Progenitor cell of endocrine pancreas (in vitro differentiated cells): ENCODE measurements at regions not wholly inside any gene's neighbourhood (a gene's known extent, or its start where the extent isn't known, plus 50 kb on each side); places are given as distances from the start of the nearest gene placed in this dataset.

Source experiments
- DNase-seq: peaks from one replicate; pipeline ENCODE4 v3.0.0; 2021; ENCODE audit warnings: low spot score; ENCODE audit not compliant: unreplicated experiment
- H3K27ac Mint-ChIP-seq: 2 replicates; pipeline ENCODE4 v1.8.0; 2021; ENCODE audit warnings: mild to moderate bottlenecking, moderate library complexity, mixed read lengths
- H3K27me3 Mint-ChIP-seq: 2 replicates; pipeline ENCODE4 v1.8.0; 2021; ENCODE audit warnings: mixed read lengths
- H3K36me3 Mint-ChIP-seq: 2 replicates; pipeline ENCODE4 v1.8.0; 2022; ENCODE audit warnings: mixed read lengths; ENCODE audit not compliant: insufficient read depth
- H3K4me1 Mint-ChIP-seq: 2 replicates; pipeline ENCODE4 v1.8.0; 2021; ENCODE audit warnings: low read depth, mixed read lengths
- H3K4me3 Mint-ChIP-seq: 2 replicates; pipeline ENCODE4 v1.8.0; 2021; ENCODE audit warnings: low read depth, mild to moderate bottlenecking, moderate library complexity, mixed read lengths
- H3K9me3 Mint-ChIP-seq: 2 replicates; pipeline ENCODE4 v1.8.0; 2021; ENCODE audit warnings: low read depth, mixed read lengths
- TF ChIP-seq, protein P1 (sequence below): fragments of 200-600 bp; sonication (generic); IDR thresholded peaks from one replicate; pipeline ENCODE4 v1.5.0; 2021; ENCODE audit warnings: antibody characterized with exemption, mild to moderate bottlenecking; ENCODE audit not compliant: unreplicated experiment

DNA sequence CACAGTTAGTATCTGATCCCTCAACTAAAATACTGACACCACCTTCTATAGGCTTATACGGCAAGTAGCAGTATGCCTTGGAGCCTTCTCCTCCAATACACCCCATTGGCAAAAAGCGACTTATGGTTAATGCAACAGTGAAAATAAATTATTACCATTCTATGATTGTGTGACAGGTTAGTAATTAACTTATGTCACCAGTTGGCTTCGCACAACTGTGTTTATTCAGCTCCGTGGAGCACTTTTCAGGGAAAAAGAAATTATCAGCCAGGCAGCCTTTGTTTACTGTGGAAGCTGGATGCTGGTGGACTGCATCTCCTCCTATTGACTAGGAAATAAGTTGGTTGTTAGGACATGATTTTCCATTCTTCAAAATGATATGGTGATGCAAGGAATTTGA lies 833.8 kb upstream of the RBFOX1 start:
- H3K4me3 Mint-ChIP-seq, result no peak overlapping the region
- no peak for DNase-seq
- TF ChIP-seq, protein P1, sequence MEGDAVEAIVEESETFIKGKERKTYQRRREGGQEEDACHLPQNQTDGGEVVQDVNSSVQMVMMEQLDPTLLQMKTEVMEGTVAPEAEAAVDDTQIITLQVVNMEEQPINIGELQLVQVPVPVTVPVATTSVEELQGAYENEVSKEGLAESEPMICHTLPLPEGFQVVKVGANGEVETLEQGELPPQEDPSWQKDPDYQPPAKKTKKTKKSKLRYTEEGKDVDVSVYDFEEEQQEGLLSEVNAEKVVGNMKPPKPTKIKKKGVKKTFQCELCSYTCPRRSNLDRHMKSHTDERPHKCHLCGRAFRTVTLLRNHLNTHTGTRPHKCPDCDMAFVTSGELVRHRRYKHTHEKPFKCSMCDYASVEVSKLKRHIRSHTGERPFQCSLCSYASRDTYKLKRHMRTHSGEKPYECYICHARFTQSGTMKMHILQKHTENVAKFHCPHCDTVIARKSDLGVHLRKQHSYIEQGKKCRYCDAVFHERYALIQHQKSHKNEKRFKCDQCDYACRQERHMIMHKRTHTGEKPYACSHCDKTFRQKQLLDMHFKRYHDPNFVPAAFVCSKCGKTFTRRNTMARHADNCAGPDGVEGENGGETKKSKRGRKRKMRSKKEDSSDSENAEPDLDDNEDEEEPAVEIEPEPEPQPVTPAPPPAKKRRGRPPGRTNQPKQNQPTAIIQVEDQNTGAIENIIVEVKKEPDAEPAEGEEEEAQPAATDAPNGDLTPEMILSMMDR, result no peak
- peaks cover 10% of the 10 kb centered on the region for H3K4me1 Mint-ChIP-seq
- no peaks in the 10 kb centered on the region for H3K27me3 Mint-ChIP-seq
- peaks cover 4% of the 10 kb centered on the region for H3K9me3 Mint-ChIP-seq
- peak overlapping the region; percentile 11 for H3K27ac Mint-ChIP-seq
- no peaks in the 10 kb centered on the region for H3K36me3 Mint-ChIP-seq

DNA sequence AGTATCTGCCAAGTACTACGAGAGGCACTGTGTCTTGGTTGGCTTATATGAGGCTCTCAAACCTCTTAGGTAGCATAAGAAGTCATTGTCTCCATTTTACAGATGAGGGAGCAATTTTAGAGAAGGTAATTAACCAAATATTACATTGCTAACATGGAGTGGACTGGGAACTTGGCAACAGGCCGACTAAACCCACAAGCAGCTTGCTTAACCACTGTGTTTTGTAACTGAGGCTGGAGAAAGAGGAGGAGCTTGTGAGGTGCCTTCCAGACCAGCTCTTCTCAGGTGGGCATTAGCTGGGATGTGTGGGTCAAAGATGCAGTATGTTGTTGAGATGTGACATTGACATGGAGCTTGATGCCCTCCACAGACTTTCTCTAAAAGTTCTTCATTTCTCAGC lies 835.6 kb upstream of the RBFOX1 start:
- Mint-ChIP-seq H3K27ac (no peak overlapping the region), H3K36me3 (no peaks in the 10 kb centered on the region)

DNA sequence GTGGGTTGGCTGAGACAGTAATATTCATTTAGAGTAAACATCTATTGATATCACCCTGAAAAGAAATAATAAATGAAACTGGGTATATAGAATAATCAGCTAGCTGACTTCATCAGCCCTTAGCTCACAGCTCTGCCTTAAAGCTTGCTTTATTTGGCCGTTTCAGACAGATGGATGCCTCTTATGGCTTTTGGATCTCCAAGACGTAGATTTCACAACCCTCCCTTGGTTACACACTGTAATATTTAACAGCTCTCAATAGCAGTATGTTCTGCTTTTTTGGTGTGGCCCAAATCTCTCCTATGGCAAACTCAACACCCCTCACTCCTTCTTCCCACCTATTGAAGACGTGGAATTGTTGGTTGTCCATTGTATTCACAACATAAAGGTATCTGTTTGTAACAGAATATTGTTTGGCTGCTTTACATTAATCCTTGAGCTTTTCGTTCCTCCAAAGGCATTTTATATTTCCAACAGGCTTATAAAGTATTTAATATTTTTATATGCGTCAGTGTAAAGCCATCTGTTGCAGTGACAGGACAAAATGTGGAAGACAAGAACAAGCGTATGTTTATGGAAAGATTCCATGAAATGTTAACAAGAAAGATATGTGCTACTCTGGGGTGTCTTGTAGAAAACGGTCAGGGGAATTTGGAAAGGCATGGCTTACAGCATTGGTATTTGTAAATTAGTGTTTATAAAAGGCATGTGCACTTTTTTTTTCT lies 837.0 kb upstream of the RBFOX1 start:
- Mint-ChIP-seq H3K36me3 (no peaks in the 10 kb centered on the region), H3K9me3 (no peaks in the 10 kb centered on the region), H3K27ac (no peak overlapping the region), H3K27me3 (no peaks in the 10 kb centered on the region), H3K4me1 (peaks cover 10% of the 10 kb centered on the region), H3K4me3 (no peak overlapping the region)
- no peak for DNase-seq
- TF ChIP-seq, protein P1, result no peak

More for the DNA sequence above, 835.6 kb upstream of the RBFOX1 start:
- TF ChIP-seq, protein P1, result no peak
- H3K4me1 Mint-ChIP-seq, result peaks cover 10% of the 10 kb centered on the region
- DNase-seq, result no peak
- H3K4me3 Mint-ChIP-seq, result no peak overlapping the region
- H3K9me3 Mint-ChIP-seq, result peaks cover 4% of the 10 kb centered on the region
- no peaks in the 10 kb centered on the region for H3K27me3 Mint-ChIP-seq

DNA sequence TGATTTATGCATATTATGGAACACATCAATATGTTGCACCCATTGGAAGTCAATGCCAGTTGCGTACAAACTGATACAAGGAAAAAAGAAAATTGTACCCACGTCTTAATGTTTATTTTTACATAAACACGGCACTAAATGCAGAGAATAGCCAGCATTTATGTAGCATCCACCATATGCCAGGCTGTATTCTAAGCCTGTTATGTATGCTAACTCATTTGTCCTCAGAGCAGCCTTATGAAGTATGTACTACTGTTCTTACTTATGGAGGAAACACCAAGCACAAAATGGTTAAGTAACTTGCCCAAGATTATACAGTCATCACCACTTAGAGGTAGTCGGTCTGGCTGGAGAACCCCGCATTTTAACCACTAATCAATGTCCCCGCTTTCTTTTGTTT lies 837.9 kb upstream of the RBFOX1 start:
- DNase-seq, result no peak
- Mint-ChIP-seq H3K4me1 (peaks cover 8% of the 10 kb centered on the region), H3K4me3 (no peak overlapping the region), H3K27ac (no peak overlapping the region), H3K9me3 (no peaks in the 10 kb centered on the region), H3K27me3 (no peaks in the 10 kb centered on the region), H3K36me3 (no peaks in the 10 kb centered on the region)
- TF ChIP-seq, protein P1, result no peak

DNA sequence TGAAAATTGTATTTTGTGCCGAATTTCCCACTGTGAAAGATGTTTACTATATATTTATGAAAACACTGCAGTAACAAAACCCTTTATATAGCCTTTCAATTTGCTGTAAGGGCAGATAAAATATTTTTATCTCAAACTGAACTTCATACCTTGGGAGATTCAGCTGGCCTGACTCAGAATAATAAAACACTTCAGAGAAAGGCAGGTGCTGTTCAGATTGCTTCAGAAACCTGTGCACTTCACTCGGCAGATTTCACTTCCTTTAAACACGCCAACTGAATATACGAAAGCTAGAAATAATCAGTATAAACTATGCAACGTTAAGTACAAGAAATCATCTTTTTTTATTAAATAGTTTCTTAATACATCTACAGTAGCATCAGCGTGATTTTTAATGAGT lies 839.1 kb upstream of the RBFOX1 start:
- no peak overlapping the region for H3K27ac Mint-ChIP-seq
- no peaks in the 10 kb centered on the region for H3K36me3 Mint-ChIP-seq
- TF ChIP-seq, protein P1, result no peak
- no peaks in the 10 kb centered on the region for H3K4me1 Mint-ChIP-seq
- no peaks in the 10 kb centered on the region for H3K27me3 Mint-ChIP-seq
- no peaks in the 10 kb centered on the region for H3K9me3 Mint-ChIP-seq
- DNase-seq, result no peak
- no peak overlapping the region for H3K4me3 Mint-ChIP-seq
